H54 (cell line): ENCODE measurements at regions not wholly inside any gene's neighbourhood (a gene's known extent, or its start where the extent isn't known, plus 50 kb on each side); places are given as distances from the start of the nearest gene placed in this dataset.
"Not testable (repeated sequence)": the region's sequence is repeated elsewhere in the genome, so short reads cannot be mapped to it uniquely, and the experiment has no call there.

Experiments used
- DNase-seq: peaks from one replicate; pipeline ENCODE4 v3.0.0; 2011; ENCODE audit warnings: low spot score, mixed read lengths; ENCODE audit not compliant: insufficient read length
- FAIRE-seq: peaks from 3 replicates; lab custom pipeline; 2011; peaks lifted over from hg19 to GRCh38; lab: Jason Lieb, UNC
- POLR2A ChIP-seq: IDR thresholded peaks from 2 replicates; pipeline ENCODE4 v1.6.1; 2011; ENCODE audit warnings: low read depth, mild to moderate bottlenecking, low read length

- no peak for FAIRE-seq
- TF ChIP-seq POLR2A = no peak
- no peak for DNase-seq
These were observed 151.5 kb upstream of the RXFP2 start for GRCh38 chr13:31587698-31588266.

GRCh38 chr13:31588316-31588715 lies 151.0 kb upstream of the RXFP2 start:
- DNase-seq (no peak), FAIRE-seq (no peak)
- no peak for TF ChIP-seq POLR2A

- TF ChIP-seq POLR2A = no peak
- DNase-seq = no peak
- FAIRE-seq = no peak
These were observed 150.4 kb upstream of the RXFP2 start for GRCh38 chr13:31588893-31589292.

- FAIRE-seq (no peak), DNase-seq (no peak)
- TF ChIP-seq POLR2A = no peak
These were observed 147.6 kb upstream of the RXFP2 start for GRCh38 chr13:31591642-31592233.

- FAIRE-seq = no peak
- no peak for DNase-seq
These were observed 145.3 kb upstream of the RXFP2 start for GRCh38 chr13:31594056-31594455.

GRCh38 chr13:31595563-31595962 lies 143.8 kb upstream of the RXFP2 start:
- no peak for DNase-seq
- no peak for TF ChIP-seq POLR2A
- FAIRE-seq = no peak

More at GRCh38 chr13:31594056-31594455, 145.3 kb upstream of the RXFP2 start:
- no peak for TF ChIP-seq POLR2A

- FAIRE-seq (no peak), DNase-seq (no peak)
- no peak for TF ChIP-seq POLR2A
These were observed 140.3 kb upstream of the RXFP2 start for GRCh38 chr13:31598990-31599389.

GRCh38 chr13:31605076-31605860 lies 134.1 kb upstream of the RXFP2 start:
- DNase-seq (no peak), FAIRE-seq (no peak)
- no peak for TF ChIP-seq POLR2A

- FAIRE-seq, DNase-seq: not testable (repeated sequence)
These were observed 131.8 kb upstream of the RXFP2 start for GRCh38 chr13:31607531-31607930.

- not testable (repeated sequence) for FAIRE-seq, DNase-seq
These were observed 130.5 kb upstream of the RXFP2 start for GRCh38 chr13:31608780-31609179.

GRCh38 chr13:31610270-31610998 lies 128.9 kb upstream of the RXFP2 start:
- FAIRE-seq (no peak), DNase-seq (no peak)
- TF ChIP-seq POLR2A = no peak

GRCh38 chr13:31611214-31611613 lies 128.1 kb upstream of the RXFP2 start:
- no peak for TF ChIP-seq POLR2A
- DNase-seq (no peak), FAIRE-seq (no peak)

- no peak for TF ChIP-seq POLR2A
- FAIRE-seq (no peak), DNase-seq (no peak)
These were observed 125.3 kb upstream of the RXFP2 start for GRCh38 chr13:31614073-31614472.

- FAIRE-seq (no peak), DNase-seq (no peak)
- TF ChIP-seq POLR2A = no peak
These were observed 124.6 kb upstream of the RXFP2 start for GRCh38 chr13:31614704-31615103.
